ENCODE measurements at regions not wholly inside any gene's neighbourhood (a gene's known extent, or its start where the extent isn't known, plus 50 kb on each side); places are given as distances from the start of the nearest gene placed in this dataset.
"Not testable (repeated sequence)": the region's sequence is repeated elsewhere in the genome, so short reads cannot be mapped to it uniquely, and the experiment has no call there.

DNA sequence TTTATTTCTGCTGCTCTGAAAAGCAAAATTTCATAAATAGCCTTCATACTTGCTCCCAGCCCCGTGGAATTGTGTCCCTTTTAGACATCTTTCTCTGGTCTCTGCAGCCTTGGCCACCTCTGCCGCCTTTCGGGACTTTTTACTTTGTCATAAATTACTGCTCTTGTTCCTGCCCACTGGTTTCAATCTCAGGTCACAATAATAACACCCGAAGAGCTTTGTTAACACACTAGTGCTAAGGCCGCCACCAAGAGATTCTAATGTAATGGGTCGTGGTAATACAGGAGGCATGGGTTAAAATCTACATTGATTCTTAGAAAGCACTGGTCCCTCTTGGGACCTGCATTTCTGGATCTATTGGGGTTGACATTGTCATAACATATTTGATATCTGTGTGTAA is 276.0 kb upstream of the VWC2 start:
- no peak overlapping the region for H2AFZ ChIP-seq (ENCODE audit: low read length)
- H3K4me3 ChIP-seq (ENCODE audit: low read length in 2 of 2): no peak overlapping the region
- no peak overlapping the region for H2BK12ac ChIP-seq (ENCODE audit: low read length)
- no peaks in the 10 kb centered on the region for H3K36me3 ChIP-seq (replicated peaks in 1 of 2; ENCODE audit: control insufficient read depth in 2 of 2, insufficient read depth in 2 of 2, low read length in 2 of 2)
- H4K8ac ChIP-seq (ENCODE audit: low read depth, low read length): no peak overlapping the region
- no peaks in the 10 kb centered on the region for H3K79me1 ChIP-seq (ENCODE audit: low read depth, low read length)
- H3K4ac ChIP-seq (ENCODE audit: low read length): no peak overlapping the region
- DNase-seq (ENCODE audit: low spot score): no peak
- H3K4me1 ChIP-seq (ENCODE audit: control insufficient read depth in 2 of 2, insufficient read depth in 1 of 2, low read depth in 1 of 2, low read length in 2 of 2): no peaks in the 10 kb centered on the region
- H2BK120ac ChIP-seq (ENCODE audit: low read depth, low read length): no peak overlapping the region
- H3K9ac ChIP-seq (ENCODE audit: low read depth, low read length, poor library complexity): no peak overlapping the region
- H3K23ac ChIP-seq (ENCODE audit: low read depth, low read length, poor library complexity): no peak overlapping the region
- no peak overlapping the region for H2BK15ac ChIP-seq (ENCODE audit: low read length)
- no peaks in the 10 kb centered on the region for H3K9me3 ChIP-seq (replicated peaks in 1 of 2; ENCODE audit: control insufficient read depth in 2 of 2, insufficient read depth in 1 of 2, low read depth in 1 of 2, low read length in 2 of 2)
- WGBS, 2 donors (ENCODE audit: extremely low coverage in 2 of 2, insufficient read length in 2 of 2, insufficient replicate concordance in 1 of 2): no CpG with 5 or more reads among the region's 6 CpGs
- H3K27ac ChIP-seq (replicated peaks; ENCODE audit: low read length): no peak overlapping the region
- H3K18ac ChIP-seq (ENCODE audit: low read length): no peak overlapping the region
- no peak overlapping the region for H2BK5ac ChIP-seq (ENCODE audit: low read length)
- no peak overlapping the region for H3K4me2 ChIP-seq (ENCODE audit: insufficient read depth, low read length, poor library complexity, severe bottlenecking)
- no peaks in the 10 kb centered on the region for H3K27me3 ChIP-seq (ENCODE audit: control insufficient read depth in 3 of 3, insufficient read depth in 3 of 3, low read depth in 1 of 3, low read length in 3 of 3)
- no peak overlapping the region for H4K91ac ChIP-seq (ENCODE audit: low read depth, low read length, poor library complexity)
- H3K14ac ChIP-seq (ENCODE audit: low read length): no peak overlapping the region
- H2AK5ac ChIP-seq (ENCODE audit: low read depth, low read length): no peak overlapping the region

DNA sequence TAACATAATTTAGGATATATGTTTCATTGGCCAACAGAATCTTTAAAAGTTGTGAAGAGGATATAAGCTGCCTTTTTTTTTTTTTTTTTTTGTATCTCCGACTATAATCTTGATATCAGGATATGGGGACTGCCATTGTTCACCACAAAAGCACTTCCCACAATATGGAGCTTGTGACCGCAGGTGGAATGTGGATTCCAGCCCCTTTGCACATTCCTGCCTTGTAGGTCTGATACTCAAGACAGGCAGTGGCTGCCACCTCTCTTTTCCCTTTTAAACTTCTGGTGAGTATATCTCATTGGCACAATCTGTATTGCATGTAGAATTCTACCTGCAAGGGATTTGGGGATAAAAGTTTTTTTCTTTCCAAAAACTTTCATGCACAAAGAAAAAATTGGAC is 272.7 kb upstream of the VWC2 start:
- Histone ChIP-seq H3K4me1 (ENCODE audit: control insufficient read depth in 2 of 2, insufficient read depth in 1 of 2, low read depth in 1 of 2, low read length in 2 of 2) (peaks cover 0 to 3% of the 10 kb centered on the region in 2 donors), H4K91ac (ENCODE audit: low read depth, low read length, poor library complexity) (no peak overlapping the region), H3K4me2 (ENCODE audit: insufficient read depth, low read length, poor library complexity, severe bottlenecking) (no peak overlapping the region), H3K4ac (ENCODE audit: low read length) (no peak overlapping the region), H3K27me3 (ENCODE audit: control insufficient read depth in 3 of 3, insufficient read depth in 3 of 3, low read depth in 1 of 3, low read length in 3 of 3) (no peaks in the 10 kb centered on the region), H3K9me3 (replicated peaks in 1 of 2; ENCODE audit: control insufficient read depth in 2 of 2, insufficient read depth in 1 of 2, low read depth in 1 of 2, low read length in 2 of 2) (no peaks in the 10 kb centered on the region), H2AK5ac (ENCODE audit: low read depth, low read length) (no peak overlapping the region), H2BK15ac (ENCODE audit: low read length) (no peak overlapping the region), H3K9ac (ENCODE audit: low read depth, low read length, poor library complexity) (no peak overlapping the region), H2BK5ac (ENCODE audit: low read length) (no peak overlapping the region), H3K79me1 (ENCODE audit: low read depth, low read length) (no peaks in the 10 kb centered on the region), H2BK120ac (ENCODE audit: low read depth, low read length) (no peak overlapping the region), H3K23ac (ENCODE audit: low read depth, low read length, poor library complexity) (no peak overlapping the region), H3K14ac (ENCODE audit: low read length) (no peak overlapping the region), H3K4me3 (ENCODE audit: low read length in 2 of 2) (no peak overlapping the region), H2BK12ac (ENCODE audit: low read length) (no peak overlapping the region), H4K8ac (ENCODE audit: low read depth, low read length) (no peak overlapping the region), H3K18ac (ENCODE audit: low read length) (no peak overlapping the region), H3K27ac (replicated peaks; ENCODE audit: low read length) (no peak overlapping the region), H3K36me3 (replicated peaks in 1 of 2; ENCODE audit: control insufficient read depth in 2 of 2, insufficient read depth in 2 of 2, low read length in 2 of 2) (no peaks in the 10 kb centered on the region), H2AFZ (ENCODE audit: low read length) (no peak overlapping the region)
- DNase-seq (ENCODE audit: low spot score): no peak
- no CpG with 5 or more reads among the region's 2 CpGs for WGBS, 2 donors (ENCODE audit: extremely low coverage in 2 of 2, insufficient read length in 2 of 2, insufficient replicate concordance in 1 of 2)

DNA sequence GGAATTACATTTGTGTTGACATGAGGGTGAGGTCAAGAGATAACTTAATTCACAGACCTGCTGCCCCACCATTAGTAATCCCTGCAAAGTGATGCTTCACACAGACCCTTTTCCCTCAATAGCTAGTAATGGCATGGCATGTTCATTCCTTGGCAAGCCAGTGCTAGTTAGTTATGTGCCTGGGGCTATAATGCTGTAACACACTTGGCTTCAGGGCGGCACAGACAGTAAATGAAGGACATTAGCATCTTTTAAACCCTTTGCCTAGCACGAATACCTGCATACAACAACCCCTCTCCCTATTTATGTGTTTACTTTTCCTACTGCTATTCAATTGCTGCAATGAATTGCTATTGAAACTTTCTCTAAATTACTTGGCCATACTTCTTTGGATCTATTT is 266.2 kb upstream of the VWC2 start:
- not testable (repeated sequence) for H2BK12ac ChIP-seq (ENCODE audit: low read length); DNase-seq (ENCODE audit: low spot score); H3K79me1 ChIP-seq (ENCODE audit: low read depth, low read length); H4K8ac ChIP-seq (ENCODE audit: low read depth, low read length); H3K18ac ChIP-seq (ENCODE audit: low read length); H3K9ac ChIP-seq (ENCODE audit: low read depth, low read length, poor library complexity); H3K36me3 ChIP-seq (replicated peaks in 1 of 2; ENCODE audit: control insufficient read depth in 2 of 2, insufficient read depth in 2 of 2, low read length in 2 of 2); H3K9me3 ChIP-seq (replicated peaks in 1 of 2; ENCODE audit: control insufficient read depth in 2 of 2, insufficient read depth in 1 of 2, low read depth in 1 of 2, low read length in 2 of 2); H3K14ac ChIP-seq (ENCODE audit: low read length); H2BK5ac ChIP-seq (ENCODE audit: low read length); H3K4ac ChIP-seq (ENCODE audit: low read length); H3K23ac ChIP-seq (ENCODE audit: low read depth, low read length, poor library complexity); H3K4me3 ChIP-seq (ENCODE audit: low read length in 2 of 2); H2BK15ac ChIP-seq (ENCODE audit: low read length); H3K4me1 ChIP-seq (ENCODE audit: control insufficient read depth in 2 of 2, insufficient read depth in 1 of 2, low read depth in 1 of 2, low read length in 2 of 2); H2BK120ac ChIP-seq (ENCODE audit: low read depth, low read length); H3K27me3 ChIP-seq (ENCODE audit: control insufficient read depth in 3 of 3, insufficient read depth in 3 of 3, low read depth in 1 of 3, low read length in 3 of 3); H3K4me2 ChIP-seq (ENCODE audit: insufficient read depth, low read length, poor library complexity, severe bottlenecking); H2AFZ ChIP-seq (ENCODE audit: low read length); H3K27ac ChIP-seq (replicated peaks; ENCODE audit: low read length); H4K91ac ChIP-seq (ENCODE audit: low read depth, low read length, poor library complexity); H2AK5ac ChIP-seq (ENCODE audit: low read depth, low read length)
- no CpG with 5 or more reads among the region's 2 CpGs for WGBS, 2 donors (ENCODE audit: extremely low coverage in 2 of 2, insufficient read length in 2 of 2, insufficient replicate concordance in 1 of 2)

DNA sequence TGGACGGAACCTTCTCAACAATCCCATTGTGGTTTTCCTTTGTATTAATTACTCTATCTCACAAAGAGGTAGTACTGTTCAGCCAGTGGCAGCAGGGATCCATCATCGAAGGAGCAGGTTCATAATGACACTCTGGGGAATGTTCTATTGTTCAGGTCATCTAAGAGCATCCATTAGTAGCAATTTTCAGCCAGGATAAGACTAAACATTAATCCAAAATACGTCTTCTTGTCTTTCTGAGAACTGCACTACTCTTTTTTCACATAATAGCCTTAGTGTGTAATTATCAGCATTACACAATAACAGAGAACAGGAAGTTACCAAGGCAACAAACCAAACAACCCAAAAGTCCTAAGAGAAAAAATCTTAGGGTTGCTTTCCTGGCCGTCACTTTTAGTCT is 259.5 kb upstream of the VWC2 start:
- Histone ChIP-seq H2BK5ac (ENCODE audit: low read length) (no peak overlapping the region), H3K4me3 (ENCODE audit: low read length in 2 of 2) (no peak overlapping the region), H3K9me3 (replicated peaks in 1 of 2; ENCODE audit: control insufficient read depth in 2 of 2, insufficient read depth in 1 of 2, low read depth in 1 of 2, low read length in 2 of 2) (no peaks in the 10 kb centered on the region), H2BK12ac (ENCODE audit: low read length) (no peak overlapping the region), H3K79me1 (ENCODE audit: low read depth, low read length) (no peaks in the 10 kb centered on the region), H2BK120ac (ENCODE audit: low read depth, low read length) (no peak overlapping the region), H3K27ac (replicated peaks; ENCODE audit: low read length) (no peak overlapping the region), H3K4me1 (ENCODE audit: control insufficient read depth in 2 of 2, insufficient read depth in 1 of 2, low read depth in 1 of 2, low read length in 2 of 2) (peaks cover 0 to 1% of the 10 kb centered on the region in 2 donors), H3K4me2 (ENCODE audit: insufficient read depth, low read length, poor library complexity, severe bottlenecking) (no peak overlapping the region), H3K23ac (ENCODE audit: low read depth, low read length, poor library complexity) (no peak overlapping the region), H3K4ac (ENCODE audit: low read length) (no peak overlapping the region), H2AFZ (ENCODE audit: low read length) (no peak overlapping the region), H3K27me3 (ENCODE audit: control insufficient read depth in 3 of 3, insufficient read depth in 3 of 3, low read depth in 1 of 3, low read length in 3 of 3) (no peaks in the 10 kb centered on the region), H3K9ac (ENCODE audit: low read depth, low read length, poor library complexity) (no peak overlapping the region), H2AK5ac (ENCODE audit: low read depth, low read length) (no peak overlapping the region), H3K14ac (ENCODE audit: low read length) (no peak overlapping the region), H4K8ac (ENCODE audit: low read depth, low read length) (no peak overlapping the region), H2BK15ac (ENCODE audit: low read length) (no peak overlapping the region), H3K18ac (ENCODE audit: low read length) (no peak overlapping the region), H4K91ac (ENCODE audit: low read depth, low read length, poor library complexity) (no peak overlapping the region), H3K36me3 (replicated peaks in 1 of 2; ENCODE audit: control insufficient read depth in 2 of 2, insufficient read depth in 2 of 2, low read length in 2 of 2) (no peaks in the 10 kb centered on the region)
- DNase-seq (ENCODE audit: low spot score): no peak
- WGBS, 2 donors (ENCODE audit: extremely low coverage in 2 of 2, insufficient read length in 2 of 2, insufficient replicate concordance in 1 of 2): no CpG with 5 or more reads among the region's 4 CpGs

Measured in neuronal stem cell (in vitro differentiated cells).